ENCODE measurements at regions not wholly inside any gene's neighbourhood (a gene's known extent, or its start where the extent isn't known, plus 50 kb on each side); places are given as distances from the start of the nearest gene placed in this dataset.
A peak's percentile ranks its signal among the peaks of the same experiment; 100 is the strongest.

GRCh38 chr10:120372917-120373316, 84.1 kb upstream of the PLPP4 start:
- no peak for DNase-seq (ENCODE audit: low read depth)

DNA sequence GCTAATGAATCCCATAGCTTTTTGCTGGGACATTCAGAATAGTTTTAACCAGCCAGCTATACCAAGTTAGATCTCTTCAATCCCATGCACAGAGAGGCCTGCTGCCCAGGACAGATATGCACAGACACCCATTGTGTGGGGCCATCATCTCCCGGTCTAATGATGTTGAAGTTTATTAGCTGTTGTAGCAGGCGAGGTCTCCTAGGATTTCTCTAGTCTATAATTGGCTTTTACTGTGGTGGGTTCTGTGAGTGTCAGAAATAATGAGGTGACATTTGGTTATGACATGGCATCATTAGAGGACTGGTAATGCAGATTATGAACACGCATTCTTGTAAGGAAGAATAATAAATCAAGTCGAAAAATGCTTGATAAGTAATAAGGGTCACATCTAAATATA, 81.4 kb upstream of the PLPP4 start:
- DNase-seq (ENCODE audit: low read depth), result no peak

GRCh38 chr10:120381931-120382330, 75.1 kb upstream of the PLPP4 start:
- DNase-seq (ENCODE audit: low read depth), result no peak

DNA sequence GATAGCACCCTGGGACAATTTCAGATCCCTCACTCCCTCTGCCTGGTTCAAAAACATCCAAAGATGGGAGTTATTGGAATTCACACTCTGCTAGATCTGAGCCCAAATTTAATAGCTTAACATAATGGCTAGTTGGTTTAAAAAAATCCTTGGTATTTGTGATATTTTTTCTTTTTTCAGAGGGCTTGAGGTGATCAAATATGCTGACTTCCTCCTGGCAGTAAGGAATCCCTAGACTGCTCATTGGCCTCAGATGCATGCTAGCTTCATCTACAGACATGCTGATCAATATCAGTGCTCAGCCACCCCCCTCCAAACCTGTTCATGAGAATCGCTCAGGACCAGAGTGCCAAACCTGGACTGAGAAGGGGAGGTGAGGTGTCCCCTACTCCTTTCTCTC, 74.7 kb upstream of the PLPP4 start:
- no peak for DNase-seq (ENCODE audit: low read depth)

DNA sequence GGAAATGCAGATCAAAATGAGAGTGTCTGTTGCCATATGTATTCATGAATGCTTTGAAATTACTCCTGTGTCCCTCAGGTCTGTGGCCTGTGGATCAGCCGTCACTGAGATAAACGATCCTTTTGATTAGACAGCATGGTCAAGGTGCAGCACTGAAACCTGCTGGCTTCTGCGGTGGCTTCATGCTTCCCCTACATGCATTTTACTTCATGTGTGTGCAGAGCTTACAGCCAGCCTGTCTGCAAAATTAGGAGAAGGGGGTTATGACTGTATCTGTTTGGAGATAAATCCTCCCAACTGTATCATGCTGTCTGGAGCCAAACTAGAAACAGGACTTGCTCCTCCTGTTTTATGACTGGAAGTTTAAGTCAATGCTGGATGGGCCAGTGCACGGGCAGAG, 71.0 kb upstream of the PLPP4 start:
- no peak for DNase-seq (ENCODE audit: low read depth)

- DNase-seq (ENCODE audit: low read depth), result peak; percentile 20
Measured at GRCh38 chr10:120386896-120387295, 70.1 kb upstream of the PLPP4 start.

DNA sequence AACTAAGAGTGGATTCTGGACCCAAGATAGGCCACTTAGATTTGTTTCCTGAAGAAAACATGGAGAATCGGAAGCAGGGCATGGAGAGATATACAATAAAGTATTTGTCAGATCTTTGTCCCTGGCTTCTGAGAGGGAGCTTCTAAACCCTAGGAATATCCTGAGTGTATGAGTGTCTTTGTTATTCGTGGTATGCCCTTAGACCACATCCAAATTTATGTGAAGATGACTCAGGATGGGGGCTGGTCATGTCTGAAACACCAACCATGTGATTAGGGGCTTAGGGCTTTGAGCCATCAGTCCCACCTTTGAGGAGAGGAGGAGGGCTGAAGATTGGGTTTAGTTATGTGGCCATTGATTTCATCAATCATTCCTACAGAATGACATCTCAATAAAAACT, 69.7 kb upstream of the PLPP4 start:
- DNase-seq (ENCODE audit: low read depth), result peak; percentile 66

GRCh38 chr10:120392245-120392644, 64.8 kb upstream of the PLPP4 start:
- DNase-seq (ENCODE audit: low read depth), result peak; percentile 21

GRCh38 chr10:120392671-120393079, 64.4 kb upstream of the PLPP4 start:
- DNase-seq (ENCODE audit: low read depth), result no peak

DNA sequence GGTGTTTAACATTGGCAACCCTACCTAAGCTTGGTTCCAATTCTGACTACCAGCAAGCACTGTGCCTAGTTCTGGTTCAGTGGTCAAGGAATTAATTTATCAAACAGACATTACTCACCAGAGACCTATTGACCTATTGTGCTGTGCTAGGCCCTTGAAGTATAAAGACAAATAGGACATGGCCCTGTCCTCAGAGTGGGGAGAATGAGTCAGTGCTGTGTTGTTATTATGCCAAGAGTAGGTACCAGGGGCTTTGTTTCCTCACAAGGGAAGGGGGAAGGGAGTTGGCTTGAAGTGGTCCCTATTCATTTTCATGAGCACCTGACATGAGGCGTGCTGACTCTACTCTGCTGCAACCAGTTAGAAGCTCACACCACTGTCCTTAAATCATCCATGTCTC, 62.6 kb upstream of the PLPP4 start:
- DNase-seq (ENCODE audit: low read depth), result no peak

GRCh38 chr10:120396228-120396627, 60.8 kb upstream of the PLPP4 start:
- no peak for DNase-seq (ENCODE audit: low read depth)

GRCh38 chr10:120398180-120398579, 58.8 kb upstream of the PLPP4 start:
- DNase-seq (ENCODE audit: low read depth), result no peak

DNA sequence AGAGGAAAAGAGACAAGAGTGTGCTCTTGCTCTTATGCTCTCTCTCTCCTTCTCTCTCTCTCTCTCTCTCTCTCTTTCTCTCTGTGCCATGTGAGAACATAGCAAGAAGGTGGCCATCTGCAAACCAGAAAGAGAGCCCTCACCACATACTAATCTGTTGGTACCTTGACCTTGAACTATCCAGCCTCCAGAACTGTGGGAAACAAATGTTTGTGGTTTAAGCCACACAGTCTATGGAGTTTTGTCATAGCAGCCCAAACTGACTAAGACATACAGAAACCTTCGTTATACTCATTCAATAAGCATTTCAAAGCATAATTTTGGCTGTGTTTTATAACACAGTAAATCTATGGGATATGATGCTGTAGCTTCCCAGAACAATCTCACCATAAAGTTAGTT, 56.4 kb upstream of the PLPP4 start:
- peak; percentile 69 for DNase-seq (ENCODE audit: low read depth)

DNA sequence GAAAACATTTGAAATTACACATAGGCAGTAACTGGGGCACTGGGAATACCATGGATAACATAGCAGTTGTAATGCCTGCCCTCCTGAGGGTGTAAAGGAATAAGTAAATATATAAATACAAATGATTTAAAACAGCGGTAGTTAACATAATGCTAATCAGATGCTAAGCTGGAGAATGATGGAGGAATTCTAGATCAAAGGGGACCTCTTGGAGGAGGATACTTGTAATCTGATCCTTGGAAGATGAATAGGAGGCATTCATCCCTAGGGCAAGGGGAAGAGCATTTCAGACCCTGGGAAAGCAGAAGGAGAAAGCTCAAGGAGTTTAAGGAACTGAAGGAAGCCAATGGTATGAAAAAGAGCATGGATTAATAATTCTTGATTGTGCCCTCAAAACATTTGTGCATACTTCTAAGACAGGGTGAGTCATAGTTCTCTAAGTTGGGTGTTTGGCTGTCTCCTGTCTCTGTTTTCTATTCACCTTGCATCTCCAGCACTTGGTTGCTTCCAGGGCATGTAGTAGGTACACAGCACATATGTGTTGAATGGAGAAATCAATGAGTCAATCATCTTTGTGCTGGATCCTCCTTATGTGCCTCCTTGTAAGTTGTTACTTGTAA, 54.8 kb upstream of the PLPP4 start:
- DNase-seq (ENCODE audit: low read depth), result no peak

DNA sequence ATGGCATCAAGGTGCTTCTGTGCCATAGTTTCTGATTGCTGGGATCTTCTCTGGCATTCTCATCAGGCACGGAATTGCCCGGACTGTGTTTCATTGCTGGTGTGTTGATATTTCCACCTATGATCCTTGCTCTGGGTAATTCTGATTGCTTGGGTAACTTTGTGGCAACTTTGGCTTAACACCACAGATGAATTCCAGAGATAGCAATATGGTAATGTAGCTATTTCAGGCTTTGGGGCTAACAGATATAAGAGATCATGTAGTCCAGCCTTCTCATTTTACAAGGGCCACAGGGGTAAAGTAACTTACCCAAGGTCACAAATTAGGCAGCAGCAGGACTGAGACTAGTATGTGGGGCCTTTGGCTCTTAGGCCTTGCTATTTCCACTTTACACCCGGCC, 53.9 kb upstream of the PLPP4 start:
- no peak for DNase-seq (ENCODE audit: low read depth)

- DNase-seq (ENCODE audit: low read depth), result no peak
Measured at GRCh38 chr10:120406376-120406775, 50.7 kb upstream of the PLPP4 start.

Data from ELR (cell line).